Adrenal gland (tissue), 9 donors: ENCODE measurements at regions not wholly inside any gene's neighbourhood (a gene's known extent, or its start where the extent isn't known, plus 50 kb on each side); places are given as distances from the start of the nearest gene placed in this dataset.

Experiments
- DNase-seq, 7 donors: peaks; one replicate each; pipeline ENCODE4 v3.0.0-alpha.2; 2019 to 2020
- H3K27ac ChIP-seq, 5 donors: fragments of 200-600 bp; sonication (generic) in 4 of 5; 1 replicate in 3 of 5; 2 replicates in 2 of 5; pipeline versions ENCODE4 v1.5.1 to v1.8.0; 2016 to 2020; ENCODE audit warnings: mild to moderate bottlenecking in 1 of 5
- H3K27me3 ChIP-seq: fragments of 200-600 bp; 2 replicates; pipeline ENCODE4 v1.8.0; 2021
- H3K36me3 ChIP-seq, 2 donors: fragments of 200-600 bp; replicated peaks in 1 of 2; 1 replicate in 1 of 2; 2 replicates in 1 of 2; pipeline versions ENCODE4 v1.5.1 to v1.8.0; 2018 to 2022
- H3K4me1 ChIP-seq, 2 donors: fragments of 200-600 bp; replicated peaks in 1 of 2; 1 replicate in 1 of 2; 2 replicates in 1 of 2; pipeline versions ENCODE4 v1.5.1 to v1.8.0; 2018 to 2021
- H3K4me3 ChIP-seq, 4 donors: fragments of 200-600 bp; sonication (generic) in 3 of 4; one replicate each; pipeline ENCODE4 v1.5.1; 2016 to 2018
- H3K9me3 ChIP-seq, 3 donors: fragments of 200-600 bp; sonication (generic) in 1 of 3; replicated peaks in 1 of 3; 1 replicate in 2 of 3; 2 replicates in 1 of 3; pipeline versions ENCODE4 v1.5.1 to v1.8.0; 2016 to 2021
- POLR2A ChIP-seq, 2 donors: fragments of 450-650 bp; IDR thresholded peaks; one replicate each; pipeline ENCODE4 v1.6.1; 2017; ENCODE audit warnings: antibody characterized with exemption in 2 of 2, mild to moderate bottlenecking in 2 of 2, moderate library complexity in 1 of 2
- WGBS, 4 donors: extraction: QIAGEN DNeasy Blood & Tissue Kit in 2 of 4; methylation state at CpG; one replicate each; pipeline versions ENCODE4 v1.1.5 to v1.1.7; 2013 to 2017; 5-methylcytosine and 5-hydroxymethylcytosine counted together
- intact Hi-C, 2 donors: fragments of 100-400 bp; cut with DNase I; formaldehyde crosslinking; loops; one replicate each; pipeline versions ENCODE4 v1.14.1 to v1.15.0; 2022 to 2023
- TF ChIP-seq, protein P1 (sequence below), 6 experiments: fragments of 450-650 bp in 4 of 6; fragments of 200-600 bp in 2 of 6; sonication (generic) in 1 of 6; IDR thresholded peaks; 1 replicate in 5 of 6; 2 replicates in 1 of 6; pipeline versions ENCODE4 v1.5.1 to v1.8.0; 2016 to 2021; ENCODE audit warnings: antibody characterized with exemption in 6 of 6, mild to moderate bottlenecking in 2 of 6, moderate library complexity in 1 of 6
- donor health status: healthy with polysubstance abuse.
- donor health status: Bipolar disorder and iron deficiency.
- donor health status: DM: yes; HTN: yes; CAD: no.
- donor health status: DM: no; HTN: no; CAD: no.
- donor health status: DM: no; HTN: no; CAD: no.

DNA sequence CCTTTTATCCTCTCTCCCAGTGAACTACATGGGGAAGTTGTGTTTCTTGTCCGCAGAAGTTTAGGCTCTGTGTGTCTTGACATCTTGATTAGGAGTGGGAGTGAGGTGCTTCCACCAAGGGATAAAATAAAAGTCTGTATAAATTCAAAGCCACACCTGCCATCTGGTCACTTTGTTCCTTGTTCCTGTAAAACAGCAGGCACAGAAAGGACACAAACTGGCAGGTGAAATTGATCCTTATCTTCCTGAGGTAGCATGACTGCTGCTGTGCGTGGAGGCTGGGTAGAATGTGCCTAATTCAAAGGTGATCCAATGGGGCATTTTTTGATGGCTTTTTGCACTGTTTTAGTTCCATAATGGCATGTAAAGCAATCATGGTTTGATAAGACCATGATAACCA lies 104.3 kb upstream of the KITLG start:
- no peak for DNase-seq
- no peak overlapping the region for H3K4me3 ChIP-seq
- TF ChIP-seq POLR2A (IDR thresholded peaks at IDR 0.05), result no peak
- TF ChIP-seq, protein P1, sequence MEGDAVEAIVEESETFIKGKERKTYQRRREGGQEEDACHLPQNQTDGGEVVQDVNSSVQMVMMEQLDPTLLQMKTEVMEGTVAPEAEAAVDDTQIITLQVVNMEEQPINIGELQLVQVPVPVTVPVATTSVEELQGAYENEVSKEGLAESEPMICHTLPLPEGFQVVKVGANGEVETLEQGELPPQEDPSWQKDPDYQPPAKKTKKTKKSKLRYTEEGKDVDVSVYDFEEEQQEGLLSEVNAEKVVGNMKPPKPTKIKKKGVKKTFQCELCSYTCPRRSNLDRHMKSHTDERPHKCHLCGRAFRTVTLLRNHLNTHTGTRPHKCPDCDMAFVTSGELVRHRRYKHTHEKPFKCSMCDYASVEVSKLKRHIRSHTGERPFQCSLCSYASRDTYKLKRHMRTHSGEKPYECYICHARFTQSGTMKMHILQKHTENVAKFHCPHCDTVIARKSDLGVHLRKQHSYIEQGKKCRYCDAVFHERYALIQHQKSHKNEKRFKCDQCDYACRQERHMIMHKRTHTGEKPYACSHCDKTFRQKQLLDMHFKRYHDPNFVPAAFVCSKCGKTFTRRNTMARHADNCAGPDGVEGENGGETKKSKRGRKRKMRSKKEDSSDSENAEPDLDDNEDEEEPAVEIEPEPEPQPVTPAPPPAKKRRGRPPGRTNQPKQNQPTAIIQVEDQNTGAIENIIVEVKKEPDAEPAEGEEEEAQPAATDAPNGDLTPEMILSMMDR (IDR thresholded peaks at IDR 0.05), result no peak
- H3K27me3 ChIP-seq, result no peaks in the 10 kb centered on the region
- WGBS, 4 donors, result 91 to 94% (median 94%) methylated on average over 2 of the region's 2 CpGs
- H3K27ac ChIP-seq, result no peak overlapping the region
- H3K36me3 ChIP-seq, result no peaks in the 10 kb centered on the region
- intact Hi-C loops, result no loop called here
- H3K4me1 ChIP-seq, result no peaks in the 10 kb centered on the region
- no peaks in the 10 kb centered on the region for H3K9me3 ChIP-seq

GRCh38 chr12:88684170-88684569 lies 103.9 kb upstream of the KITLG start:
- Histone ChIP-seq H3K27ac (no peak overlapping the region), H3K4me1 (no peaks in the 10 kb centered on the region), H3K9me3 (no peaks in the 10 kb centered on the region), H3K36me3 (no peaks in the 10 kb centered on the region), H3K27me3 (no peaks in the 10 kb centered on the region), H3K4me3 (no peak overlapping the region)
- intact Hi-C loops, result no loop called here
- WGBS, 4 donors, result 86 to 95% (median 91%) methylated on average over 2 of the region's 2 CpGs
- no peak for DNase-seq
- TF ChIP-seq, protein P1 (IDR thresholded peaks at IDR 0.05), result no peak
- no peak for TF ChIP-seq POLR2A (IDR thresholded peaks at IDR 0.05)

GRCh38 chr12:88683628-88684027 lies 103.4 kb upstream of the KITLG start:
- no peaks in the 10 kb centered on the region for H3K27me3 ChIP-seq
- intact Hi-C loops, result no loop called here
- no peaks in the 10 kb centered on the region for H3K9me3 ChIP-seq
- no peak for DNase-seq
- 82 to 95% (median 87%) methylated on average over 1 of the region's 1 CpG for WGBS, 4 donors
- H3K4me1 ChIP-seq, result no peaks in the 10 kb centered on the region
- TF ChIP-seq, protein P1 (IDR thresholded peaks at IDR 0.05), result no peak
- no peak for TF ChIP-seq POLR2A (IDR thresholded peaks at IDR 0.05)
- H3K4me3 ChIP-seq, result no peak overlapping the region
- H3K36me3 ChIP-seq, result no peaks in the 10 kb centered on the region
- H3K27ac ChIP-seq, result no peak overlapping the region

GRCh38 chr12:88681271-88681670 lies 101.0 kb upstream of the KITLG start:
- Histone ChIP-seq H3K9me3 (no peaks in the 10 kb centered on the region), H3K27ac (no peak overlapping the region), H3K4me3 (no peak overlapping the region), H3K4me1 (no peaks in the 10 kb centered on the region), H3K27me3 (no peaks in the 10 kb centered on the region), H3K36me3 (no peaks in the 10 kb centered on the region)
- TF ChIP-seq, protein P1 (IDR thresholded peaks at IDR 0.05), result no peak
- no peak for TF ChIP-seq POLR2A (IDR thresholded peaks at IDR 0.05)
- intact Hi-C loops, result no loop called here
- 93 to 100% (median 98%) methylated on average over 1 of the region's 1 CpG for WGBS, 4 donors
- DNase-seq, result no peak
